GM12892 (cell line): ENCODE measurements at regions not wholly inside any gene's neighbourhood (a gene's known extent, or its start where the extent isn't known, plus 50 kb on each side); places are given as distances from the start of the nearest gene placed in this dataset.

Source experiments
- DNase-seq: peaks from one replicate; pipeline ENCODE4 v3.0.0; 2011; ENCODE audit not compliant: insufficient read length
- FAIRE-seq: peaks from 2 replicates; lab custom pipeline; 2011; peaks lifted over from hg19 to GRCh38; lab: Jason Lieb, UNC
- POLR2A ChIP-seq: IDR thresholded peaks from 2 replicates; pipeline ENCODE4 v1.6.1; 2011; ENCODE audit warnings: low read depth, low read length, control low read depth
- POLR2AphosphoS5 ChIP-seq: IDR thresholded peaks from 2 replicates; pipeline ENCODE4 v1.6.1; 2011; ENCODE audit warnings: low read depth, low read length, control low read depth
- TAF1 ChIP-seq: IDR thresholded peaks from 2 replicates; pipeline ENCODE4 v1.6.1; 2011; ENCODE audit warnings: low read depth, mild to moderate bottlenecking, control low read depth, low read length, borderline replicate concordance

GRCh38 chr6:155936127-155936526 is 480.5 kb upstream of the NOX3 start:
- FAIRE-seq (no peak), DNase-seq (no peak)
- TF ChIP-seq POLR2AphosphoS5, result no peak
- TF ChIP-seq TAF1, result no peak
- TF ChIP-seq POLR2A, result no peak

- no peak for DNase-seq
- FAIRE-seq, result no peak
- no peak for TF ChIP-seq TAF1
- no peak for TF ChIP-seq POLR2AphosphoS5
- TF ChIP-seq POLR2A, result no peak
Measured at GRCh38 chr6:155916846-155917624, 461.4 kb upstream of the NOX3 start.

- DNase-seq (no peak), FAIRE-seq (no peak)
- no peak for TF ChIP-seq TAF1
- no peak for TF ChIP-seq POLR2AphosphoS5
- no peak for TF ChIP-seq POLR2A
Measured at GRCh38 chr6:155915651-155916050, 460.0 kb upstream of the NOX3 start.

GRCh38 chr6:155913816-155914215 is 458.2 kb upstream of the NOX3 start:
- TF ChIP-seq TAF1 (no peak), POLR2AphosphoS5 (no peak), POLR2A (no peak)
- FAIRE-seq, result no peak
- DNase-seq, result no peak

GRCh38 chr6:155909710-155910109 is 454.1 kb upstream of the NOX3 start:
- DNase-seq, result no peak
- no peak for FAIRE-seq

GRCh38 chr6:155895641-155896040 is 440.0 kb upstream of the NOX3 start:
- DNase-seq, result no peak
- TF ChIP-seq POLR2AphosphoS5 (no peak), POLR2A (no peak)
- no peak for FAIRE-seq

More at GRCh38 chr6:155909710-155910109, 454.1 kb upstream of the NOX3 start:
- TF ChIP-seq POLR2A (no peak), POLR2AphosphoS5 (no peak), TAF1 (no peak)

- TF ChIP-seq POLR2AphosphoS5 (no peak), POLR2A (no peak), TAF1 (no peak)
- no peak for DNase-seq
- no peak for FAIRE-seq
Measured at GRCh38 chr6:155894758-155895157, 439.1 kb upstream of the NOX3 start.

- FAIRE-seq, result no peak
- no peak for DNase-seq
- TF ChIP-seq TAF1 (no peak), POLR2A (no peak), POLR2AphosphoS5 (no peak)
Measured at GRCh38 chr6:155894262-155894661, 438.6 kb upstream of the NOX3 start.

- TF ChIP-seq TAF1 (no peak), POLR2AphosphoS5 (no peak), POLR2A (no peak)
- FAIRE-seq (no peak), DNase-seq (no peak)
Measured at GRCh38 chr6:155890409-155890808, 434.8 kb upstream of the NOX3 start.

GRCh38 chr6:155889410-155889809 is 433.8 kb upstream of the NOX3 start:
- no peak for FAIRE-seq
- DNase-seq, result no peak

GRCh38 chr6:155887421-155887820 is 431.8 kb upstream of the NOX3 start:
- FAIRE-seq, result no peak
- no peak for DNase-seq
- no peak for TF ChIP-seq TAF1
- no peak for TF ChIP-seq POLR2AphosphoS5
- no peak for TF ChIP-seq POLR2A

More at GRCh38 chr6:155889410-155889809, 433.8 kb upstream of the NOX3 start:
- TF ChIP-seq POLR2A (no peak), POLR2AphosphoS5 (no peak), TAF1 (no peak)

GRCh38 chr6:155883741-155884140 is 428.1 kb upstream of the NOX3 start:
- DNase-seq (no peak), FAIRE-seq (no peak)
- TF ChIP-seq POLR2AphosphoS5, result no peak
- no peak for TF ChIP-seq POLR2A
- no peak for TF ChIP-seq TAF1

GRCh38 chr6:155883334-155883731 is 427.7 kb upstream of the NOX3 start:
- DNase-seq (no peak), FAIRE-seq (no peak)
- TF ChIP-seq TAF1 (no peak), POLR2A (no peak), POLR2AphosphoS5 (no peak)
